Gastrocnemius medialis (tissue), 4 donors: ENCODE measurements at regions not wholly inside any gene's neighbourhood (a gene's known extent, or its start where the extent isn't known, plus 50 kb on each side); places are given as distances from the start of the nearest gene placed in this dataset.
"Not testable (repeated sequence)": the region's sequence is repeated elsewhere in the genome, so short reads cannot be mapped to it uniquely, and the experiment has no call there.

Experiments used
- ATAC-seq, 2 donors: fragments of 150-250 bp; one replicate each; pipeline ENCODE4 v1.9.1; 2016
- DNase-seq, 2 donors: peaks; one replicate each; pipeline ENCODE4 v3.0.0-alpha.2; 2019
- H3K27ac ChIP-seq, 4 donors: fragments of 200-600 bp; sonication (generic); 1 replicate in 1 of 4; 2 replicates in 3 of 4; pipeline ENCODE4 v1.5.1; 2016 to 2018; ENCODE audit warnings: mild to moderate bottlenecking in 2 of 4, moderate library complexity in 1 of 4
- H3K27me3 ChIP-seq, 3 donors: fragments of 200-600 bp; sonication (generic) in 2 of 3; 1 replicate in 1 of 3; 2 replicates in 2 of 3; pipeline versions ENCODE4 v1.5.1 to v1.6.0; 2016 to 2019; ENCODE audit warnings: mild to moderate bottlenecking in 1 of 3, moderate library complexity in 1 of 3
- H3K36me3 ChIP-seq, 2 donors: fragments of 200-600 bp; sonication (generic) in 1 of 2; one replicate each; pipeline ENCODE4 v1.5.1; 2017 to 2018
- H3K4me1 ChIP-seq, 2 donors: fragments of 200-600 bp; sonication (generic) in 1 of 2; one replicate each; pipeline ENCODE4 v1.5.1; 2016 to 2017; ENCODE audit warnings: mild to moderate bottlenecking in 2 of 2
- H3K4me3 ChIP-seq, 4 donors: fragments of 200-600 bp; sonication (generic) in 3 of 4; 1 replicate in 1 of 4; 2 replicates in 3 of 4; pipeline ENCODE4 v1.5.1; 2016 to 2019; ENCODE audit warnings: mild to moderate bottlenecking in 2 of 4
- H3K9me3 ChIP-seq, 3 donors: fragments of 200-600 bp; sonication (generic) in 2 of 3; 1 replicate in 1 of 3; 2 replicates in 2 of 3; pipeline ENCODE4 v1.5.1; 2016 to 2019
- CTCF ChIP-seq, 5 experiments: fragments of 450-650 bp in 3 of 5; fragments of 200-600 bp in 2 of 5; sonication (generic) in 2 of 5; IDR thresholded peaks in 4 of 5; conservative IDR thresholded peaks in 1 of 5; 1 replicate in 4 of 5; 2 replicates in 1 of 5; pipeline ENCODE4 v1.5.1; 2016 to 2019; ENCODE audit warnings: antibody characterized with exemption in 5 of 5, mild to moderate bottlenecking in 3 of 5, moderate library complexity in 3 of 5
- POLR2A ChIP-seq, 2 donors: fragments of 450-650 bp; IDR thresholded peaks; one replicate each; pipeline ENCODE4 v1.6.1; 2017; ENCODE audit warnings: antibody characterized with exemption in 2 of 2, mild to moderate bottlenecking in 2 of 2, moderate library complexity in 2 of 2
- in situ Hi-C, 4 donors: fragments of 200-750 bp; cut with MboI; loops; one replicate each; pipeline versions ENCODE4 v1.15.0 to v1.8.0; 2017; ENCODE audit warnings: low sequenced_read_pairs in 4 of 4
- intact Hi-C: fragments of 100-400 bp; cut with DNase I; formaldehyde crosslinking; loops from one replicate; pipeline ENCODE4 v1.15.1; 2023; ENCODE audit warnings: low total_unique reads

- no peak for ATAC-seq
- H3K27me3 ChIP-seq = no peaks in the 10 kb centered on the region
- intact Hi-C loops = no loop called here
Measured at GRCh38 chr2:16925145-16925544, 259.5 kb upstream of the CYRIA start.

GRCh38 chr2:16915341-16915755 lies 249.7 kb upstream of the CYRIA start:
- intact Hi-C loops, in situ Hi-C loops, ATAC-seq: not testable (repeated sequence)

More at GRCh38 chr2:16925145-16925544, 259.5 kb upstream of the CYRIA start:
- H3K4me3 ChIP-seq = no peak overlapping the region
- DNase-seq = no peak
- H3K9me3 ChIP-seq = no peaks in the 10 kb centered on the region
- no peak overlapping the region for H3K27ac ChIP-seq
- H3K4me1 ChIP-seq = no peaks in the 10 kb centered on the region
- TF ChIP-seq CTCF (IDR thresholded peaks at IDR 0.05 in 4 of 5, conservative IDR thresholded peaks at IDR 0.05 in 1 of 5) (no peak), POLR2A (IDR thresholded peaks at IDR 0.05) (no peak)
- in situ Hi-C loops = no loop called here
- no peaks in the 10 kb centered on the region for H3K36me3 ChIP-seq

GRCh38 chr2:16911746-16912145 lies 246.1 kb upstream of the CYRIA start:
- in situ Hi-C loops (no loop called here), intact Hi-C loops (no loop called here)
- Histone ChIP-seq H3K27ac (no peak overlapping the region), H3K4me1 (no peaks in the 10 kb centered on the region), H3K36me3 (no peaks in the 10 kb centered on the region), H3K9me3 (no peaks in the 10 kb centered on the region), H3K4me3 (no peak overlapping the region), H3K27me3 (no peaks in the 10 kb centered on the region)
- ATAC-seq (no peak), DNase-seq (no peak)
- no peak for TF ChIP-seq POLR2A (IDR thresholded peaks at IDR 0.05)
- TF ChIP-seq CTCF (IDR thresholded peaks at IDR 0.05 in 4 of 5, conservative IDR thresholded peaks at IDR 0.05 in 1 of 5) = no peak

More at GRCh38 chr2:16915341-16915755, 249.7 kb upstream of the CYRIA start:
- H3K36me3 ChIP-seq, H3K4me3 ChIP-seq, H3K27ac ChIP-seq, H3K27me3 ChIP-seq, DNase-seq, H3K9me3 ChIP-seq, H3K4me1 ChIP-seq: not testable (repeated sequence)

- DNase-seq (no peak), ATAC-seq (no peak)
- intact Hi-C loops = no loop called here
- TF ChIP-seq POLR2A (IDR thresholded peaks at IDR 0.05) (no peak), CTCF (IDR thresholded peaks at IDR 0.05 in 4 of 5, conservative IDR thresholded peaks at IDR 0.05 in 1 of 5) (no peak)
- in situ Hi-C loops = no loop called here
- no peaks in the 10 kb centered on the region for H3K4me1 ChIP-seq
- no peak overlapping the region for H3K4me3 ChIP-seq
- no peaks in the 10 kb centered on the region for H3K27me3 ChIP-seq
- no peaks in the 10 kb centered on the region for H3K9me3 ChIP-seq
- no peak overlapping the region for H3K27ac ChIP-seq
- no peaks in the 10 kb centered on the region for H3K36me3 ChIP-seq
Measured at GRCh38 chr2:16908656-16909055, 243.0 kb upstream of the CYRIA start.

- H3K36me3 ChIP-seq = no peaks in the 10 kb centered on the region
- no peak overlapping the region for H3K27ac ChIP-seq
- intact Hi-C loops = no loop called here
- in situ Hi-C loops = no loop called here
- no peaks in the 10 kb centered on the region for H3K27me3 ChIP-seq
- no peak for ATAC-seq
- H3K4me1 ChIP-seq = no peaks in the 10 kb centered on the region
- no peak for DNase-seq
- H3K4me3 ChIP-seq = no peak overlapping the region
- no peak for TF ChIP-seq CTCF (IDR thresholded peaks at IDR 0.05 in 4 of 5, conservative IDR thresholded peaks at IDR 0.05 in 1 of 5)
- no peak for TF ChIP-seq POLR2A (IDR thresholded peaks at IDR 0.05)
- no peaks in the 10 kb centered on the region for H3K9me3 ChIP-seq
Measured at GRCh38 chr2:16907645-16908282, 242.1 kb upstream of the CYRIA start.

GRCh38 chr2:16905325-16905724 lies 239.7 kb upstream of the CYRIA start:
- intact Hi-C loops, H3K36me3 ChIP-seq, ATAC-seq, H3K27ac ChIP-seq, in situ Hi-C loops, H3K4me3 ChIP-seq, H3K9me3 ChIP-seq, H3K4me1 ChIP-seq, DNase-seq, H3K27me3 ChIP-seq: not testable (repeated sequence)
